IMR-90 (cell line): ENCODE measurements at regions not wholly inside any gene's neighbourhood (a gene's known extent, or its start where the extent isn't known, plus 50 kb on each side); places are given as distances from the start of the nearest gene placed in this dataset.

Experiments
- BHLHE40 ChIP-seq: fragments of 150-350 bp; IDR thresholded peaks from 2 replicates; pipeline ENCODE4 v1.6.1; 2016; ENCODE audit warnings: mild to moderate bottlenecking, low read depth, low read length
- CEBPB ChIP-seq: IDR thresholded peaks from 2 replicates; pipeline ENCODE4 v1.6.1; 2012; ENCODE audit warnings: low read depth, low read length, improper control_type of control experiment
- CTCF ChIP-seq: conservative IDR thresholded peaks from 2 replicates; pipeline ENCODE4 v1.5.1; 2012; ENCODE audit warnings: mild to moderate bottlenecking, low read depth, low read length, improper control_type of control experiment
- MAZ ChIP-seq: IDR thresholded peaks from 2 replicates; pipeline ENCODE4 v1.6.1; 2012; ENCODE audit warnings: low read depth, mild to moderate bottlenecking, low read length, improper control_type of control experiment, moderate library complexity, borderline replicate concordance
- MXI1 ChIP-seq: IDR thresholded peaks from 2 replicates; pipeline ENCODE4 v1.6.1; 2012; ENCODE audit warnings: low read depth, mild to moderate bottlenecking, low read length, moderate library complexity, borderline replicate concordance
- POLR2A ChIP-seq: IDR thresholded peaks from 2 replicates; pipeline ENCODE4 v1.6.1; 2012; ENCODE audit warnings: mild to moderate bottlenecking, low read depth, low read length
- RAD21 ChIP-seq: IDR thresholded peaks from 2 replicates; pipeline ENCODE4 v1.6.1; 2012; ENCODE audit warnings: low read length, improper control_type of control experiment
- SMC3 ChIP-seq: fragments of 150-350 bp; IDR thresholded peaks from 2 replicates; pipeline ENCODE4 v1.6.1; 2016; ENCODE audit warnings: low read depth, mild to moderate bottlenecking, antibody characterized with exemption, low read length, moderate library complexity
- USF2 ChIP-seq: fragments of 150-350 bp; IDR thresholded peaks from 2 replicates; pipeline ENCODE4 v1.6.1; 2017; ENCODE audit warnings: mild to moderate bottlenecking, antibody characterized with exemption, low read length, low read depth

- TF ChIP-seq RAD21 (no peak), CTCF (no peak), BHLHE40 (no peak), MXI1 (no peak), SMC3 (no peak), CEBPB (no peak), POLR2A (no peak), USF2 (no peak), MAZ (no peak)
Measured at GRCh38 chr4:19683426-19683825, 568.3 kb upstream of the SLIT2 start.
